ENCODE measurements at regions not wholly inside any gene's neighbourhood (a gene's known extent, or its start where the extent isn't known, plus 50 kb on each side); places are given as distances from the start of the nearest gene placed in this dataset.

- Histone ChIP-seq H3K4me2 (ENCODE audit: unreplicated experiment) (no peak overlapping the region), H3K4me3 (no peak overlapping the region), H3F3A (ENCODE audit: insufficient read depth) (no peaks in the 10 kb centered on the region), H3K79me2 (ENCODE audit: insufficient read depth) (no peaks in the 10 kb centered on the region), H3K9ac (no peak overlapping the region), H3K4me1 (ENCODE audit: insufficient read depth) (no peaks in the 10 kb centered on the region), H3K9me3 (ENCODE audit: low read depth) (no peaks in the 10 kb centered on the region), H3K36me3 (ENCODE audit: low read depth) (no peaks in the 10 kb centered on the region), H3K9me2 (ENCODE audit: insufficient read depth) (no peaks in the 10 kb centered on the region), H3K27ac (no peak overlapping the region), H2AFZ (no peak overlapping the region), H3K27me3 (replicated peaks; ENCODE audit: insufficient read depth) (no peaks in the 10 kb centered on the region; the same call in 1 of the 2 replicates), H4K20me1 (ENCODE audit: insufficient read depth) (no peaks in the 10 kb centered on the region)
- DNase-seq, result no peak
- TF ChIP-seq EZH2phosphoT487 (IDR thresholded peaks at IDR 0.05; ENCODE audit: insufficient read depth, low read depth), result no peak
- no peak for TF ChIP-seq EZH2 (IDR thresholded peaks at IDR 0.05; ENCODE audit: insufficient read depth, poor library complexity, severe bottlenecking)
- 2 to 7% methylated on average over 2 of the region's 2 CpGs for WGBS, 2 experiments (ENCODE audit: low coverage in 1 of 2, low lambda C conversion rate in 2 of 2, missing lambda C conversion rate in 2 of 2)
- in situ Hi-C loops (cut with MboI), result no loop called here
These were observed 152.5 kb upstream of the GHR start for GRCh38 chr5:42270771-42271170.

GRCh38 chr5:42274913-42275312 is 148.3 kb upstream of the GHR start:
- DNase-seq, result peak; percentile 1
- Histone ChIP-seq H2AFZ (no peak overlapping the region), H3K9me2 (ENCODE audit: insufficient read depth) (no peaks in the 10 kb centered on the region), H4K20me1 (ENCODE audit: insufficient read depth) (no peaks in the 10 kb centered on the region), H3K4me3 (no peak overlapping the region), H3K4me2 (ENCODE audit: unreplicated experiment) (no peak overlapping the region), H3K9me3 (ENCODE audit: low read depth) (no peaks in the 10 kb centered on the region), H3K79me2 (ENCODE audit: insufficient read depth) (no peaks in the 10 kb centered on the region), H3F3A (ENCODE audit: insufficient read depth) (no peaks in the 10 kb centered on the region), H3K27me3 (replicated peaks; ENCODE audit: insufficient read depth) (no peaks in the 10 kb centered on the region), H3K36me3 (ENCODE audit: low read depth) (no peaks in the 10 kb centered on the region), H3K4me1 (ENCODE audit: insufficient read depth) (no peaks in the 10 kb centered on the region), H3K9ac (no peak overlapping the region), H3K27ac (no peak overlapping the region)
- WGBS, 2 experiments (ENCODE audit: low coverage in 1 of 2, low lambda C conversion rate in 2 of 2, missing lambda C conversion rate in 2 of 2), result 42 to 48% methylated on average over 1 of the region's 1 CpG
- no peak for TF ChIP-seq EZH2phosphoT487 (IDR thresholded peaks at IDR 0.05; ENCODE audit: insufficient read depth, low read depth)
- TF ChIP-seq EZH2 (IDR thresholded peaks at IDR 0.05; ENCODE audit: insufficient read depth, poor library complexity, severe bottlenecking), result no peak
- in situ Hi-C loops (cut with MboI), result no loop called here

GRCh38 chr5:42277293-42277692 is 145.9 kb upstream of the GHR start:
- Histone ChIP-seq H3K27ac (no peak overlapping the region), H3K9me2 (ENCODE audit: insufficient read depth) (no peaks in the 10 kb centered on the region), H4K20me1 (ENCODE audit: insufficient read depth) (no peaks in the 10 kb centered on the region), H3K9ac (no peak overlapping the region), H3F3A (ENCODE audit: insufficient read depth) (no peaks in the 10 kb centered on the region), H3K4me2 (ENCODE audit: unreplicated experiment) (no peak overlapping the region), H3K4me3 (no peak overlapping the region), H3K79me2 (ENCODE audit: insufficient read depth) (no peaks in the 10 kb centered on the region), H3K9me3 (ENCODE audit: low read depth) (no peaks in the 10 kb centered on the region), H3K4me1 (ENCODE audit: insufficient read depth) (no peaks in the 10 kb centered on the region), H2AFZ (no peak overlapping the region), H3K27me3 (replicated peaks; ENCODE audit: insufficient read depth) (no peaks in the 10 kb centered on the region), H3K36me3 (ENCODE audit: low read depth) (no peaks in the 10 kb centered on the region)
- no peak for DNase-seq
- 35 to 36% methylated on average over 2 of the region's 2 CpGs for WGBS, 2 experiments (ENCODE audit: low coverage in 1 of 2, low lambda C conversion rate in 2 of 2, missing lambda C conversion rate in 2 of 2)
- TF ChIP-seq EZH2phosphoT487 (IDR thresholded peaks at IDR 0.05; ENCODE audit: insufficient read depth, low read depth) (no peak), EZH2 (IDR thresholded peaks at IDR 0.05; ENCODE audit: insufficient read depth, poor library complexity, severe bottlenecking) (no peak)
- in situ Hi-C loops (cut with MboI), result no loop called here

GRCh38 chr5:42284584-42284983 is 138.7 kb upstream of the GHR start:
- H3K27ac ChIP-seq, result no peak overlapping the region
- in situ Hi-C loops (cut with MboI), result no loop called here
- no peaks in the 10 kb centered on the region for H3K9me2 ChIP-seq (ENCODE audit: insufficient read depth)
- H3K9ac ChIP-seq, result no peak overlapping the region
- no peak for TF ChIP-seq EZH2 (IDR thresholded peaks at IDR 0.05; ENCODE audit: insufficient read depth, poor library complexity, severe bottlenecking)
- no peak for TF ChIP-seq EZH2phosphoT487 (IDR thresholded peaks at IDR 0.05; ENCODE audit: insufficient read depth, low read depth)
- no peaks in the 10 kb centered on the region for H3K36me3 ChIP-seq (ENCODE audit: low read depth)
- no peak overlapping the region for H3K4me3 ChIP-seq
- no peak overlapping the region for H3K4me2 ChIP-seq (ENCODE audit: unreplicated experiment)
- H2AFZ ChIP-seq, result no peak overlapping the region
- H3K4me1 ChIP-seq (ENCODE audit: insufficient read depth), result no peaks in the 10 kb centered on the region
- H3K27me3 ChIP-seq (replicated peaks; ENCODE audit: insufficient read depth), result no peaks in the 10 kb centered on the region
- H3F3A ChIP-seq (ENCODE audit: insufficient read depth), result no peaks in the 10 kb centered on the region
- DNase-seq, result no peak
- H4K20me1 ChIP-seq (ENCODE audit: insufficient read depth), result no peaks in the 10 kb centered on the region
- no peaks in the 10 kb centered on the region for H3K79me2 ChIP-seq (ENCODE audit: insufficient read depth)
- no peaks in the 10 kb centered on the region for H3K9me3 ChIP-seq (ENCODE audit: low read depth)

- no peak overlapping the region for H3K9ac ChIP-seq
- H3K79me2 ChIP-seq (ENCODE audit: insufficient read depth), result no peaks in the 10 kb centered on the region
- no peaks in the 10 kb centered on the region for H3F3A ChIP-seq (ENCODE audit: insufficient read depth)
- TF ChIP-seq EZH2 (IDR thresholded peaks at IDR 0.05; ENCODE audit: insufficient read depth, poor library complexity, severe bottlenecking) (no peak), EZH2phosphoT487 (IDR thresholded peaks at IDR 0.05; ENCODE audit: insufficient read depth, low read depth) (no peak)
- no peak overlapping the region for H3K27ac ChIP-seq
- no peaks in the 10 kb centered on the region for H3K27me3 ChIP-seq (replicated peaks; ENCODE audit: insufficient read depth)
- H2AFZ ChIP-seq, result no peak overlapping the region
- no peaks in the 10 kb centered on the region for H3K36me3 ChIP-seq (ENCODE audit: low read depth)
- H4K20me1 ChIP-seq (ENCODE audit: insufficient read depth), result no peaks in the 10 kb centered on the region
- no peaks in the 10 kb centered on the region for H3K9me3 ChIP-seq (ENCODE audit: low read depth)
- no peak for DNase-seq
- H3K4me2 ChIP-seq (ENCODE audit: unreplicated experiment), result no peak overlapping the region
- no peak overlapping the region for H3K4me3 ChIP-seq
- 6 to 7% methylated on average over 2 of the region's 2 CpGs for WGBS, 2 experiments (ENCODE audit: low coverage in 1 of 2, low lambda C conversion rate in 2 of 2, missing lambda C conversion rate in 2 of 2)
- H3K9me2 ChIP-seq (ENCODE audit: insufficient read depth), result no peaks in the 10 kb centered on the region
- in situ Hi-C loops (cut with MboI), result no loop called here
- no peaks in the 10 kb centered on the region for H3K4me1 ChIP-seq (ENCODE audit: insufficient read depth)
These were observed 138.0 kb upstream of the GHR start for GRCh38 chr5:42285230-42285629.

All from GM23248 (cell line).